Suprapubic skin (tissue), 4 donors: ENCODE measurements at regions not wholly inside any gene's neighbourhood (a gene's known extent, or its start where the extent isn't known, plus 50 kb on each side); places are given as distances from the start of the nearest gene placed in this dataset.

Experiments
- CTCF ChIP-seq, 2 donors: fragments of 200-600 bp in 1 of 2; fragments of 450-650 bp in 1 of 2; sonication (generic) in 1 of 2; IDR thresholded peaks; one replicate each; pipeline ENCODE4 v1.5.1; 2016 to 2019; ENCODE audit warnings: antibody characterized with exemption in 2 of 2, mild to moderate bottlenecking in 1 of 2, moderate library complexity in 1 of 2
- EP300 ChIP-seq: sonication (generic); formaldehyde crosslinking; IDR thresholded peaks from one replicate; pipeline ENCODE4 v1.6.1; 2017; ENCODE audit warnings: antibody characterized with exemption
- POLR2A ChIP-seq, 2 donors: fragments of 450-650 bp; IDR thresholded peaks; one replicate each; pipeline ENCODE4 v1.6.1; 2017; ENCODE audit warnings: antibody characterized with exemption in 2 of 2, mild to moderate bottlenecking in 2 of 2, moderate library complexity in 2 of 2
- POLR2AphosphoS5 ChIP-seq, 3 donors: sonication (generic); formaldehyde crosslinking; IDR thresholded peaks; one replicate each; pipeline ENCODE4 v1.6.1; 2017; ENCODE audit warnings: antibody characterized with exemption in 3 of 3

DNA sequence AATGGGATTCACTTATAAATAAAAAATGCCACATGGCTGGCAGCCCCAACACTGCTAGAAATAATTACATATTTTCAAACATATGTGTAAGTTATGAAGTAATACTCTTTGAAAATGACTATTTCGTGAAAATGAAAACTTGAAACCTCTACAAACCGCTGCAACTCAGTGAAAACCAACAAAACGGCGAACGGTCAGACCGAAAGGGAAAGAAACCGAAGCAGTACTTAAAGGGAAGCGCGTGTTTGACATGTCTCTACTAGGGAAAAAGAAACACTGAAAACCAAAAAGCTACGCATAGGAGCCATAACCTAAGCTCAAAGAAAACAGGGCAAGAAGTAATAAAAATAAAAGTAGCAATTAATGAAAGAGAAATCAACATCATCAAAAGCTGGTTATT lies 121.0 kb upstream of the GGTLC1 start:
- no peak for TF ChIP-seq POLR2A (IDR thresholded peaks at IDR 0.05)
- no peak for TF ChIP-seq CTCF (IDR thresholded peaks at IDR 0.05)
- no peak for TF ChIP-seq POLR2AphosphoS5 (IDR thresholded peaks at IDR 0.05)
- no peak for TF ChIP-seq EP300
